ENCODE measurements at regions not wholly inside any gene's neighbourhood (a gene's known extent, or its start where the extent isn't known, plus 50 kb on each side); places are given as distances from the start of the nearest gene placed in this dataset.

DNA sequence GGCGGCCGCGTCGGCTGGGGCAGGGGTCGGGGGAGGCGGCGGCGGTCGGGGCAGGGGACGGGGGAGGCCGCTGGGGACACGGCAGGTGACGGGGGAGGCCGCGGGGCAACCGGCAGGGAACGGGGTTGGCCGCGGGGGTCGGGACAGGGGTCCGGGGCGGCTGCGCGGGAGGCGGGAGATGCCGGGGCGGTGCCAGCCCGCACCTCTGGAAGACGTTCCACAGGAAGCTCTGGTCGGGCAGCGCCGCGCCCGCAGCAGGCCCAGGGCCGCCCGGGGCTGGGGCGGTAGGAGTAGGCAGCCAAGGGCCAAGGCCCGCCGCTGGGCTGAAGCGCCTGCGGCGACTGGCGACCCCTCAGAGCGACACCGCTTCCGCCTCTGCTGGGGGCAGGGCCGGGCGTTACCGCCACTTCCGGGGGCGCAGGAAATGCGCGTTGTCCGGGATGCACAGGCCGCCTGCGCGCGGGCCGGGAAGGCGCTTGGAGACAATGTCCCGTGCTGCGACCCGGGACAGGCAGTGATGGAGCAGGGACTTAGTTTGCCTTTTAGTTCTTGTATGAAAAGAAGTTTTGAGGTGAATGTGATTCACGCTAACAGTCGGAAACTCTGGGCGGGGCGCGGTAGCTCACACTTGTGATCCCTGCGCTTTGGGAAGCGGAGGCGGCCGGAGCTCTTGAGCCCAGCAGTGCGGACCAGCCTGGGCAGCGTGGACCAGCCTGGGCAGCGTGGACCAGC is 110.0 kb upstream of the LPCAT1 start:
- peak overlapping the region; percentile 89 for H3K4me2 ChIP-seq (ENCODE audit: control insufficient read depth, insufficient read depth)
- no peaks in the 10 kb centered on the region for H3K36me3 ChIP-seq (ENCODE audit: control insufficient read depth in 2 of 2, insufficient read depth in 2 of 2, low read length in 1 of 2)
- in situ Hi-C loops (cut with MboI) (no loop called here), intact Hi-C loops (cut with micrococcal nuclease; ENCODE audit: unreplicated experiment) (no loop called here)
- H4K20me1 ChIP-seq (ENCODE audit: control insufficient read depth, insufficient read depth) = no peaks in the 10 kb centered on the region
- ATAC-seq = peak; percentile 95
- DNase-seq (ENCODE audit: low read depth, low spot score) = peak; percentile 15
- SMC1A ChIA-PET (ENCODE audit: uncharacterized antibody, unreplicated experiment) = no interaction called here
- H3K4me1 ChIP-seq (ENCODE audit: control insufficient read depth, insufficient read depth, low read length) = peaks cover 5% of the 10 kb centered on the region
- H3K79me2 ChIP-seq (ENCODE audit: control insufficient read depth, insufficient read depth, low read length) = peaks cover 1% of the 10 kb centered on the region; the same call in 1 of the 2 replicates
- no peak for FAIRE-seq
- H3K4me3 ChIP-seq = peak overlapping the region; percentile 75
- 2% methylated on average over 47 of the region's 75 CpGs for WGBS (ENCODE audit: insufficient coverage, insufficient replicate concordance, low lambda C conversion rate, missing lambda C conversion rate)
- CTCF ChIA-PET = interaction anchor here (0.8 to 1.6 kb wide), 6 partner anchors 10 to 466 kb away, joined by 3 to 5 read pairs (median 3); no protein-coding TSS in a partner anchor
- POLR2A ChIA-PET = interaction anchor here (0.7 to 1.3 kb wide), 2 partner anchors 9 to 97 kb away, joined by 3 to 8 read pairs; no protein-coding TSS in a partner anchor
- peak overlapping the region; percentile 52 for H3K27ac ChIP-seq (ENCODE audit: control insufficient read depth, insufficient read depth)
- no TSS peak for BruUV-seq (replicated peaks)
- peak overlapping the region; percentile 89 for H2AFZ ChIP-seq (ENCODE audit: control insufficient read depth, low read depth, low read length)
- peak overlapping the region; percentile 69; the same call in 1 of the 2 replicates for H3K9ac ChIP-seq (ENCODE audit: control insufficient read depth, insufficient read depth, low read length)
- no peaks in the 10 kb centered on the region for H3K27me3 ChIP-seq (replicated peaks in 1 of 2; ENCODE audit: control insufficient read depth in 2 of 2, insufficient read depth in 2 of 2, low read length in 1 of 2)
- RAD21 ChIA-PET (ENCODE audit: unreplicated experiment) = no interaction called here
- no peaks in the 10 kb centered on the region for H3K9me3 ChIP-seq (replicated peaks; ENCODE audit: control insufficient read depth, insufficient read depth, low read length)
- TF ChIP-seq MTA2 (IDR thresholded peaks at IDR 0.05; ENCODE audit: low read depth) = no peak
- 0 out of 2 replicates have a peak, but pooled peaks have one; percentile 58 for TF ChIP-seq LARP7 (IDR thresholded peaks at IDR 0.05)
- TF ChIP-seq ATF2 (IDR thresholded peaks at IDR 0.05; ENCODE audit: low read length) = no peak
- TF ChIP-seq, protein P1, sequence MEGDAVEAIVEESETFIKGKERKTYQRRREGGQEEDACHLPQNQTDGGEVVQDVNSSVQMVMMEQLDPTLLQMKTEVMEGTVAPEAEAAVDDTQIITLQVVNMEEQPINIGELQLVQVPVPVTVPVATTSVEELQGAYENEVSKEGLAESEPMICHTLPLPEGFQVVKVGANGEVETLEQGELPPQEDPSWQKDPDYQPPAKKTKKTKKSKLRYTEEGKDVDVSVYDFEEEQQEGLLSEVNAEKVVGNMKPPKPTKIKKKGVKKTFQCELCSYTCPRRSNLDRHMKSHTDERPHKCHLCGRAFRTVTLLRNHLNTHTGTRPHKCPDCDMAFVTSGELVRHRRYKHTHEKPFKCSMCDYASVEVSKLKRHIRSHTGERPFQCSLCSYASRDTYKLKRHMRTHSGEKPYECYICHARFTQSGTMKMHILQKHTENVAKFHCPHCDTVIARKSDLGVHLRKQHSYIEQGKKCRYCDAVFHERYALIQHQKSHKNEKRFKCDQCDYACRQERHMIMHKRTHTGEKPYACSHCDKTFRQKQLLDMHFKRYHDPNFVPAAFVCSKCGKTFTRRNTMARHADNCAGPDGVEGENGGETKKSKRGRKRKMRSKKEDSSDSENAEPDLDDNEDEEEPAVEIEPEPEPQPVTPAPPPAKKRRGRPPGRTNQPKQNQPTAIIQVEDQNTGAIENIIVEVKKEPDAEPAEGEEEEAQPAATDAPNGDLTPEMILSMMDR (IDR thresholded peaks at IDR 0.05 in 2 of 3, conservative IDR thresholded peaks at IDR 0.05 in 1 of 3; ENCODE audit: control insufficient read depth in 2 of 3, extremely low read depth in 1 of 3, insufficient read depth in 1 of 3, low read depth in 3 of 3, low read length in 3 of 3) = no peak
- peak; percentile 89 for TF ChIP-seq GATAD2B (conservative IDR thresholded peaks at IDR 0.05; ENCODE audit: low read depth)
- TF ChIP-seq ZSCAN29 (IDR thresholded peaks at IDR 0.05) = no peak
- TF ChIP-seq, protein P2, sequence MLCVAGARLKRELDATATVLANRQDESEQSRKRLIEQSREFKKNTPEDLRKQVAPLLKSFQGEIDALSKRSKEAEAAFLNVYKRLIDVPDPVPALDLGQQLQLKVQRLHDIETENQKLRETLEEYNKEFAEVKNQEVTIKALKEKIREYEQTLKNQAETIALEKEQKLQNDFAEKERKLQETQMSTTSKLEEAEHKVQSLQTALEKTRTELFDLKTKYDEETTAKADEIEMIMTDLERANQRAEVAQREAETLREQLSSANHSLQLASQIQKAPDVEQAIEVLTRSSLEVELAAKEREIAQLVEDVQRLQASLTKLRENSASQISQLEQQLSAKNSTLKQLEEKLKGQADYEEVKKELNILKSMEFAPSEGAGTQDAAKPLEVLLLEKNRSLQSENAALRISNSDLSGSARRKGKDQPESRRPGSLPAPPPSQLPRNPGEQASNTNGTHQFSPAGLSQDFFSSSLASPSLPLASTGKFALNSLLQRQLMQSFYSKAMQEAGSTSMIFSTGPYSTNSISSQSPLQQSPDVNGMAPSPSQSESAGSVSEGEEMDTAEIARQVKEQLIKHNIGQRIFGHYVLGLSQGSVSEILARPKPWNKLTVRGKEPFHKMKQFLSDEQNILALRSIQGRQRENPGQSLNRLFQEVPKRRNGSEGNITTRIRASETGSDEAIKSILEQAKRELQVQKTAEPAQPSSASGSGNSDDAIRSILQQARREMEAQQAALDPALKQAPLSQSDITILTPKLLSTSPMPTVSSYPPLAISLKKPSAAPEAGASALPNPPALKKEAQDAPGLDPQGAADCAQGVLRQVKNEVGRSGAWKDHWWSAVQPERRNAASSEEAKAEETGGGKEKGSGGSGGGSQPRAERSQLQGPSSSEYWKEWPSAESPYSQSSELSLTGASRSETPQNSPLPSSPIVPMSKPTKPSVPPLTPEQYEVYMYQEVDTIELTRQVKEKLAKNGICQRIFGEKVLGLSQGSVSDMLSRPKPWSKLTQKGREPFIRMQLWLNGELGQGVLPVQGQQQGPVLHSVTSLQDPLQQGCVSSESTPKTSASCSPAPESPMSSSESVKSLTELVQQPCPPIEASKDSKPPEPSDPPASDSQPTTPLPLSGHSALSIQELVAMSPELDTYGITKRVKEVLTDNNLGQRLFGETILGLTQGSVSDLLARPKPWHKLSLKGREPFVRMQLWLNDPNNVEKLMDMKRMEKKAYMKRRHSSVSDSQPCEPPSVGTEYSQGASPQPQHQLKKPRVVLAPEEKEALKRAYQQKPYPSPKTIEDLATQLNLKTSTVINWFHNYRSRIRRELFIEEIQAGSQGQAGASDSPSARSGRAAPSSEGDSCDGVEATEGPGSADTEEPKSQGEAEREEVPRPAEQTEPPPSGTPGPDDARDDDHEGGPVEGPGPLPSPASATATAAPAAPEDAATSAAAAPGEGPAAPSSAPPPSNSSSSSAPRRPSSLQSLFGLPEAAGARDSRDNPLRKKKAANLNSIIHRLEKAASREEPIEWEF (IDR thresholded peaks at IDR 0.05; ENCODE audit: insufficient replicate concordance, low read depth, low read length) = no peak
- TF ChIP-seq MYB (IDR thresholded peaks at IDR 0.05; ENCODE audit: borderline replicate concordance, low read depth, low read length) = no peak
- no peak for TF ChIP-seq SPI1 (IDR thresholded peaks at IDR 0.05; ENCODE audit: borderline replicate concordance, insufficient read depth, low read depth, low read length)
- peak; percentile 60; the same call in 1 of the 2 replicates for TF ChIP-seq MXI1 (IDR thresholded peaks at IDR 0.05; ENCODE audit: low read depth, low read length)
- peak; percentile 96 for TF ChIP-seq CREM (IDR thresholded peaks at IDR 0.05; ENCODE audit: low read depth)
- TF ChIP-seq RAD21 (IDR thresholded peaks at IDR 0.05; ENCODE audit: insufficient read depth, low read depth, low read length) = no peak
- no peak for TF ChIP-seq CEBPB (IDR thresholded peaks at IDR 0.05; ENCODE audit: borderline replicate concordance in 1 of 2, low read depth in 2 of 2, low read length in 2 of 2)
- TF ChIP-seq MYC (IDR thresholded peaks at IDR 0.05; ENCODE audit: insufficient read depth, insufficient read length, insufficient replicate concordance, low read length, severe bottlenecking) = no peak
- TF ChIP-seq RAD51 (IDR thresholded peaks at IDR 0.05) = no peak

Measured in GM12878 (cell line).